ENCODE measurements at regions not wholly inside any gene's neighbourhood (a gene's known extent, or its start where the extent isn't known, plus 50 kb on each side); places are given as distances from the start of the nearest gene placed in this dataset.

- TF ChIP-seq CTCF (IDR thresholded peaks at IDR 0.05; ENCODE audit: low read depth, low read length, missing input control), result peak; percentile 48
- TF ChIP-seq GABPA (IDR thresholded peaks at IDR 0.05 in 1 of 2, conservative IDR thresholded peaks at IDR 0.05 in 1 of 2), result no peak
- peak; percentile 65 to 72 for TF ChIP-seq RAD21 (IDR thresholded peaks at IDR 0.05)
- TF ChIP-seq ATF3 (IDR thresholded peaks at IDR 0.05), result no peak
- no peak for TF ChIP-seq SP1 (IDR thresholded peaks at IDR 0.05)
- TF ChIP-seq, protein P1, sequence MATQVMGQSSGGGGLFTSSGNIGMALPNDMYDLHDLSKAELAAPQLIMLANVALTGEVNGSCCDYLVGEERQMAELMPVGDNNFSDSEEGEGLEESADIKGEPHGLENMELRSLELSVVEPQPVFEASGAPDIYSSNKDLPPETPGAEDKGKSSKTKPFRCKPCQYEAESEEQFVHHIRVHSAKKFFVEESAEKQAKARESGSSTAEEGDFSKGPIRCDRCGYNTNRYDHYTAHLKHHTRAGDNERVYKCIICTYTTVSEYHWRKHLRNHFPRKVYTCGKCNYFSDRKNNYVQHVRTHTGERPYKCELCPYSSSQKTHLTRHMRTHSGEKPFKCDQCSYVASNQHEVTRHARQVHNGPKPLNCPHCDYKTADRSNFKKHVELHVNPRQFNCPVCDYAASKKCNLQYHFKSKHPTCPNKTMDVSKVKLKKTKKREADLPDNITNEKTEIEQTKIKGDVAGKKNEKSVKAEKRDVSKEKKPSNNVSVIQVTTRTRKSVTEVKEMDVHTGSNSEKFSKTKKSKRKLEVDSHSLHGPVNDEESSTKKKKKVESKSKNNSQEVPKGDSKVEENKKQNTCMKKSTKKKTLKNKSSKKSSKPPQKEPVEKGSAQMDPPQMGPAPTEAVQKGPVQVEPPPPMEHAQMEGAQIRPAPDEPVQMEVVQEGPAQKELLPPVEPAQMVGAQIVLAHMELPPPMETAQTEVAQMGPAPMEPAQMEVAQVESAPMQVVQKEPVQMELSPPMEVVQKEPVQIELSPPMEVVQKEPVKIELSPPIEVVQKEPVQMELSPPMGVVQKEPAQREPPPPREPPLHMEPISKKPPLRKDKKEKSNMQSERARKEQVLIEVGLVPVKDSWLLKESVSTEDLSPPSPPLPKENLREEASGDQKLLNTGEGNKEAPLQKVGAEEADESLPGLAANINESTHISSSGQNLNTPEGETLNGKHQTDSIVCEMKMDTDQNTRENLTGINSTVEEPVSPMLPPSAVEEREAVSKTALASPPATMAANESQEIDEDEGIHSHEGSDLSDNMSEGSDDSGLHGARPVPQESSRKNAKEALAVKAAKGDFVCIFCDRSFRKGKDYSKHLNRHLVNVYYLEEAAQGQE (IDR thresholded peaks at IDR 0.05), result no peak
- no peak for TF ChIP-seq EGR1 (IDR thresholded peaks at IDR 0.05; ENCODE audit: low read depth in 2 of 2)
- TF ChIP-seq YY1 (IDR thresholded peaks at IDR 0.05), result no peak
- TF ChIP-seq MAX (IDR thresholded peaks at IDR 0.05), result no peak
- no peak for TF ChIP-seq TAF1 (conservative IDR thresholded peaks at IDR 0.05)
- TF ChIP-seq, protein P2, sequence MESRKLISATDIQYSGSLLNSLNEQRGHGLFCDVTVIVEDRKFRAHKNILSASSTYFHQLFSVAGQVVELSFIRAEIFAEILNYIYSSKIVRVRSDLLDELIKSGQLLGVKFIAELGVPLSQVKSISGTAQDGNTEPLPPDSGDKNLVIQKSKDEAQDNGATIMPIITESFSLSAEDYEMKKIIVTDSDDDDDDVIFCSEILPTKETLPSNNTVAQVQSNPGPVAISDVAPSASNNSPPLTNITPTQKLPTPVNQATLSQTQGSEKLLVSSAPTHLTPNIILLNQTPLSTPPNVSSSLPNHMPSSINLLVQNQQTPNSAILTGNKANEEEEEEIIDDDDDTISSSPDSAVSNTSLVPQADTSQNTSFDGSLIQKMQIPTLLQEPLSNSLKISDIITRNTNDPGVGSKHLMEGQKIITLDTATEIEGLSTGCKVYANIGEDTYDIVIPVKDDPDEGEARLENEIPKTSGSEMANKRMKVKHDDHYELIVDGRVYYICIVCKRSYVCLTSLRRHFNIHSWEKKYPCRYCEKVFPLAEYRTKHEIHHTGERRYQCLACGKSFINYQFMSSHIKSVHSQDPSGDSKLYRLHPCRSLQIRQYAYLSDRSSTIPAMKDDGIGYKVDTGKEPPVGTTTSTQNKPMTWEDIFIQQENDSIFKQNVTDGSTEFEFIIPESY (IDR thresholded peaks at IDR 0.05), result no peak
Measured at GRCh38 chr18:46213295-46213694, 109.1 kb downstream of the HAUS1 start.

All from liver (tissue), 3 donors.